ENCODE measurements at regions not wholly inside any gene's neighbourhood (a gene's known extent, or its start where the extent isn't known, plus 50 kb on each side); places are given as distances from the start of the nearest gene placed in this dataset.
"Not testable (repeated sequence)": the region's sequence is repeated elsewhere in the genome, so short reads cannot be mapped to it uniquely, and the experiment has no call there.

DNA sequence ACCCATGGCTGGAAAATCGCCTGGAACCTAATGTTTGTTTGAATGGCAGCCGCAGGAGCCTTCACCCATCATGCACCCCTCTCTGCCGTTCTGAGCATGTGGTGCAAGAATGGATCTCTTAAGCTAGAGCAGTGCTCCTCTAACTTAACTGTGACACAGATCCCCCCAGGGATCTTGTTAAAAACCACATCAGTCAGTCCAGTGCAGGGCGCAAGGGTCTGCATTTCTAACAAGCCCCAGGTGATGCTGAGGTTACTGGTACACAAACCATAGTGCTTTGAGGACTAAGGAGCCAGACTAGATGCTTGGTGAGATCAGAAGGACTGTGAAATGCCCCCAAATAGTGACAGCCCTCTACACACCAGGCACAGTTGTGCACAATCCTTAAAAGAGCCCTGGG, 87.1 kb upstream of the KCTD1 start:
- H3K27ac Mint-ChIP-seq = no peak overlapping the region
- H3K4me1 Mint-ChIP-seq = no peaks in the 10 kb centered on the region
- H3K36me3 Mint-ChIP-seq = no peaks in the 10 kb centered on the region
- peaks cover 1% of the 10 kb centered on the region for H3K27me3 Mint-ChIP-seq
- no peak overlapping the region for H3K4me3 Mint-ChIP-seq
- H3K9me3 Mint-ChIP-seq = no peaks in the 10 kb centered on the region

DNA sequence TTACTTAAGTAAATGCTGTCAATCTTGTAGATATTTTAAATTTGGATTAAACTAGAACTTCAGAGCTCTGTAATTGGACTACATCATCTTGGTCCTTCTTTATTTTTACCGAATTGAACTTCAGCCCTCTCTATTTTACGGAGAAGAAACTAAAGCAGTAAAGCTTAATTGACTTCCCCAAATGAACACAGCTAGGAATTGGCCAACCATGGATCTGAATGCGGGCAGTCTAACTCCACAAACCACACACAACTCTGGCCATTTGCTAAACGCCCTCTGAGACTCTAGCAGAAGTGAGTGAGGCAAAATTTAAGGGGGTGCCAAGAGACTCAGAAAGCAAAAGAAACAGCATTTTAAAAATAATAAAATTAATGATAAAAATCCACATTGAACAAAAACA, 86.3 kb upstream of the KCTD1 start:
- no peaks in the 10 kb centered on the region for H3K9me3 Mint-ChIP-seq
- H3K4me1 Mint-ChIP-seq = no peaks in the 10 kb centered on the region
- no peak overlapping the region for H3K4me3 Mint-ChIP-seq
- H3K27me3 Mint-ChIP-seq = peaks cover 1% of the 10 kb centered on the region
- no peaks in the 10 kb centered on the region for H3K36me3 Mint-ChIP-seq
- H3K27ac Mint-ChIP-seq = no peak overlapping the region

DNA sequence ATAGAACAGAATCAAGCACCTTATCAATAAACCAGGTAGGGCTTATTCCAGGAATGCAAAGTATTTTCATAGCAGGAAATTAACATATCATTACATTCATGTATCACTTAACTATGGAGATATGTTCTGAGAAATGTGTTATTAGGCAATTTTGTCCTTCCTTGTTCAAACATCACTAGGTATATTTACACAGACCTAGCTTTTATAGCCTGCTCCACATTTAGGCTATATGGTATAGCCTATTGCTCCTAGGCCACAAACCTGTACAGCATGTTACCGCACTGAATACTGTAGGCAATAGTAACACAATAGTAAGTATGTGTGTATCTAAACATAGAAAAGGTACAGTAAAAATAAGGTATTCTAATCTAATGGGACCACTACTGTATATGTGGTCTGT, 82.8 kb upstream of the KCTD1 start:
- H3K4me1 Mint-ChIP-seq = no peaks in the 10 kb centered on the region
- no peaks in the 10 kb centered on the region for H3K9me3 Mint-ChIP-seq
- peaks cover 9% of the 10 kb centered on the region for H3K27me3 Mint-ChIP-seq
- no peak overlapping the region for H3K27ac Mint-ChIP-seq
- H3K36me3 Mint-ChIP-seq = no peaks in the 10 kb centered on the region
- H3K4me3 Mint-ChIP-seq = no peak overlapping the region

DNA sequence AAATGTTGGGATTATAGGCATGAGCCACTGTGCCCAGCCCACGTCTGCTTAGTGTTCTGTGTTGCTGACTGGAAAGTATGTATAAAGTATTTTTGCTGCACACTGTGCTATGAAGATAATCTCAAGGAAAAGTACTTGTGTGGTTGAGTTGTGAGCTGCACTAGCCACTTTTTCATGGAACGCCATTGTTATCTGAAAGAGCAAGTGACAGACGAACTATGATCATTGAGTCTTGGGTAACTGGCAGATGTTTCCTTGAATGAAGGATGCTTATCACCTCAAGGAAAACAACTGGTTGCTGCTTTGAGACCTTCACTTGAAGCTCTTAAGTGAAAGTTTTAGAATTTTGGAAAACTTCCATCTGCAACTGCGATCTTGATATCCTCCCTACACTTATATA, 82.2 kb upstream of the KCTD1 start:
- no peaks in the 10 kb centered on the region for H3K36me3 Mint-ChIP-seq
- no peak overlapping the region for H3K27ac Mint-ChIP-seq
- H3K4me1 Mint-ChIP-seq = no peaks in the 10 kb centered on the region
- H3K27me3 Mint-ChIP-seq = peaks cover 9% of the 10 kb centered on the region
- H3K9me3 Mint-ChIP-seq = peaks cover 0 to 3% (median under 1%) of the 10 kb centered on the region in 3 donors
- no peak overlapping the region for H3K4me3 Mint-ChIP-seq

DNA sequence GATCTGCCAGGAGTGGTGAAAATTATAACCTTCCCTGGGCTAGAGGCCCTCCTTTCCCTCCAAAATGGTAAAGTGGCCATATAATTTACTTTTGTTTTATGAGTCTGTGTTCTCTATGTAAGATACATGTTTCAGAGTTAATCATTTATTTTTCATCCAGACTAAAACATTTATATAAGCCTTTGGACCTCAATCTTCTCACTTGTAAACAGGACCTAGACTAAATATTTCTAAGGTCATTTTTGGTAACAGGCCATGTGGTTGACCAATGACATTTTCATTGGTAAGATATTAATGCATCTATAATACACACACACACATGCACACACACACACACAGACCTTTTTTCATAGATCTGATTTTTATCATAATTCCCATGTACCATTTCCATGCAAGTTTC, 79.7 kb upstream of the KCTD1 start:
- Mint-ChIP-seq H3K9me3 (peaks cover 10 to 25% (median 13%) of the 10 kb centered on the region in 3 donors), H3K4me1 (no peaks in the 10 kb centered on the region), H3K27ac (no peak overlapping the region), H3K27me3 (peaks cover 8% of the 10 kb centered on the region), H3K36me3 (no peaks in the 10 kb centered on the region), H3K4me3 (no peak overlapping the region)

DNA sequence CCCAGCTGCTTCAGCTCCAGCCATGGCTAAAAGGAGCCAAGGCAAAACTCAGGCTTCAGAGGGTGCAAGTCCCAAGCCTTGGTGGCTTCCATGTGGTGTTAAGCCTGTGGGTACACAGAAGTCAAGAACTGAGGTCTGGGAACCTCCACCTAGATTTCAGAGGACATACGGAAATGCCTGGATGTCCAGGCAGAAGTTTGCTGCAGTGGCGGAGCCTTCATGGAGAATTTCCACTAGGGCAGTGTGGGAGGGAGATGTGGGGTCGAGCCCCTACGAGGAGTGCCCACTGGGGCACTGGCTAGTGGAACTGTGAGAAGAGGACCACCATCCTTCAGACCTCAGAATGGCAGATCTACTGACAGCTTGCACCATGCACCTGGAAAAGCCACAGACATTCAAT, 76.1 kb upstream of the KCTD1 start:
- Mint-ChIP-seq H3K27ac (no peak overlapping the region), H3K27me3 (peaks cover 9% of the 10 kb centered on the region), H3K4me3 (no peak overlapping the region), H3K36me3 (no peaks in the 10 kb centered on the region), H3K4me1 (no peaks in the 10 kb centered on the region), H3K9me3 (peaks cover 10 to 28% (median 20%) of the 10 kb centered on the region in 3 donors)

DNA sequence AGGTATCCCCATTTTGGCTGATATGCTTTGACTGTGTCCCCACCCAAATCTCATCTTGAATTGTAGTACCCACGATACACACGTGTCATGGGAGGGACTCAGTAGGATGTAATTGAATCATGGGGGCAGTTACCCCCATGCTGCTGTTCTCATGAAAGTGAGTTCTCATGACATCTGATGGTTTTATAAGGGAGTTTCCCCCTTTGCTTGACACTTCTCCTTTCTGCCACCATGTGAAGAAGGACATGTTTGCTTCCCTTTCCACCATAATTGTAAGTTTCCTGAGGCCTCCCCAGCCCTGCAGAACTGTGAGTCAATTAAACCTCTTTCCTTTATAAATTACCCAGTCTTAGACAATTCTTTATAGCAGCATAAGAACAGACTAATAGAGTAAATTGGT, 75.0 kb upstream of the KCTD1 start:
- not testable (repeated sequence) for H3K4me1 Mint-ChIP-seq, H3K27me3 Mint-ChIP-seq, H3K36me3 Mint-ChIP-seq, H3K4me3 Mint-ChIP-seq, H3K27ac Mint-ChIP-seq
- H3K9me3 Mint-ChIP-seq = peaks cover 10 to 28% (median 20%) of the 10 kb centered on the region in 3 donors

DNA sequence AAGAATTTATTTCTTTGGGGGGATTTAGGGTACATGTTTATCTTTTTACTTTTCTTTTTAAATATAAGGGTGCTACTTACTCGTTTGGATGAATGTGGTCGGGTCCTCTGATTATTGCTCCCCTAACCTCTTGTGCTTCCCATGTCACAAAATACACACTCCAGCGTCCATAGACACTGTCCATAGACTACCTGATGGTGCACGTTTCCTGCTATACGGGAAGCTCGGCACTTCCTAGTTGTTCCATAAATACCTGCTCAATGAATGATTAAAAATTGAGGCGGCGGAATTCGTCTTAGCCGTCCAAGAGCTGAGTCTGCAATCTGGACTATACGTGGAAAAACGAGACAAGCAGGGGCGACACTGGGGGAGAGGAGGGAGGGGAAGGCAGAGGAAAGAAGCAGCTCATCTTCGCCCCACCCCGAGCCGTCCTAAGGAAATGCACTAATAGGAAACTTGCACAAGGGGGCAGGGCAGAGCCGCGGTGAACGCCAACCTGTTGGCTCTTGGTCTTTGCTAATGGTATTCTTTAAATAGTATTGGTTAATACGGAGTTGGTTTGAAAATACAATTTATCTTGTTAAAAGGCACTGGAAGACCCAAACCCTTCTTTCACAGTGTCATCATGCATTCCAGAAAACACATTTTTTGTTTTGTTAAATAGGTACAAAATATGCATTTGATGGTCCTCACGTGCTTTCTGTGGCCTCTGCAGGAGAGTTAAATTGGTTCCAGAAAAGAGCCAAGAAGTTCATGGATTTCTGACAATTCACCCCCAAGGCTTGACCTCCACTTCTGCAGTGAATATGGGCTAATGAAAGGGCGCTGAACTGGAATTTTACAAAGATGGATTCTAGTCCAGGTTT, 73.0 kb upstream of the KCTD1 start:
- Mint-ChIP-seq H3K4me3 (peak overlapping the region in 3 of 4 donors; percentile 47 to 74 (median 63)), H3K9me3 (peaks cover 10 to 28% (median 20%) of the 10 kb centered on the region in 3 donors), H3K4me1 (no peaks in the 10 kb centered on the region), H3K36me3 (no peaks in the 10 kb centered on the region), H3K27ac (peak overlapping the region in 1 of 3 donors; percentile 41), H3K27me3 (peaks cover 1% of the 10 kb centered on the region)

DNA sequence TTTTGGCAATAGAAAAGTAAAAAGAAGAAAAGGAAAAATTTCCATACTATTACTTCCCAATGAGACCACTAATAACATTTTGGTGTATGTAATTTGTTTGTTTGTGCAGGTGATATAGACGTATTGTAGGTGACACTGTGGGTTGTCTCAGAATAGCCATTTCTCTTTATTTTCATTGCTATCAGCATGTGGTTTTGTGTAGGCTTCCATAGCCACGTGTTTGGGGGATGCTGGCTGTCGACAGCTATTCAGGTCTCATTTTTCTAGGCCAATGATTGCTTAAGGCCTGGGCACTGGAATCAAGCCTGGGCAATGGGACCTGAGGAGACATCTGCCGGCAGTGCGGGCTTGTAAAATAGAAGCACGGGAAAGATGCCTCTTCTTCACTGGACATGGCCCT, 71.0 kb upstream of the KCTD1 start:
- H3K9me3 Mint-ChIP-seq = peaks cover 5 to 16% (median 14%) of the 10 kb centered on the region in 3 donors
- no peaks in the 10 kb centered on the region for H3K36me3 Mint-ChIP-seq
- no peaks in the 10 kb centered on the region for H3K4me1 Mint-ChIP-seq
- no peak overlapping the region for H3K4me3 Mint-ChIP-seq
- H3K27ac Mint-ChIP-seq = no peak overlapping the region
- H3K27me3 Mint-ChIP-seq = peaks cover 1% of the 10 kb centered on the region

DNA sequence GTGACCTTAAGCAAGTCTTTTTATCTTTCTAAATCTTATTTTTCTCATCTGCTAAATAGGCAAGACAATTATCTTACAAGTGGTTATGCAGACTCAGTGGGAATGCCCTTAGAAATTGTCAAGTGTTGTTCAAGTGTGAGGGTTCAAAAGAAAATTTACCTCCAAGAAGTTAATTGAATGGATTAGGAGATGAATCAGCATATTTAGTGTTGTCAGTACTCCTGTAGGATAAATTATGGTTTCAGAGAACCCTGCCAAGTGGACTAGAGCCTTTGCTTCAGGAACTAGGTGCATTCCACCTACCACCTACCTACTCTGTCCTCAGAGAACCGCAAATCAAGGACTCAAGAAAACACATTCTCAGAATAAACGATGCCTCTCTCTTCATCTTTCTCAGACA, 69.8 kb upstream of the KCTD1 start:
- peaks cover 0 to 9% (median 4%) of the 10 kb centered on the region in 3 donors for H3K9me3 Mint-ChIP-seq
- H3K36me3 Mint-ChIP-seq = no peaks in the 10 kb centered on the region
- peaks cover 3% of the 10 kb centered on the region for H3K27me3 Mint-ChIP-seq
- H3K4me3 Mint-ChIP-seq = no peak overlapping the region
- H3K4me1 Mint-ChIP-seq = no peaks in the 10 kb centered on the region
- no peak overlapping the region for H3K27ac Mint-ChIP-seq

DNA sequence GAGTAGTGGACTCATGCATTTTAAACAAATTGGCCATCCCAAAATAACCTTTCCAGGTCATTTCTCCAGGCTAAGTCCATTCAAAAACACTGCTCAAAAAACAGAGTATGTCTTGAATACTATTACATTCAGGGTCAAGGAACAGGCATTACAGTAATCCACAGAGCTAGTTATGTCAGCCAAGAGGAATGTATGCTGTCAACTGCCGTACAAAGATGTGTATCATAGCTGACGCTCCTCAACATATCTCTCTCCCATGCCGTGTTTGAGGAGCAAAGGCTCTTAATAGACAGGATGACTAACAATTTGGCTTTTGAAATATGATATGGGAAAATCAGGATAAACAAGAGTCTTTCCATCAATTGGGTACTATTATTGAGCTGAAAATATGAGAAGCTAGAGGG, 68.8 kb upstream of the KCTD1 start:
- no peaks in the 10 kb centered on the region for H3K4me1 Mint-ChIP-seq
- no peaks in the 10 kb centered on the region for H3K36me3 Mint-ChIP-seq
- H3K9me3 Mint-ChIP-seq = peaks cover 0 to 3% (median 0%) of the 10 kb centered on the region in 3 donors
- H3K27ac Mint-ChIP-seq = no peak overlapping the region
- H3K27me3 Mint-ChIP-seq = peaks cover 5% of the 10 kb centered on the region
- no peak overlapping the region for H3K4me3 Mint-ChIP-seq

DNA sequence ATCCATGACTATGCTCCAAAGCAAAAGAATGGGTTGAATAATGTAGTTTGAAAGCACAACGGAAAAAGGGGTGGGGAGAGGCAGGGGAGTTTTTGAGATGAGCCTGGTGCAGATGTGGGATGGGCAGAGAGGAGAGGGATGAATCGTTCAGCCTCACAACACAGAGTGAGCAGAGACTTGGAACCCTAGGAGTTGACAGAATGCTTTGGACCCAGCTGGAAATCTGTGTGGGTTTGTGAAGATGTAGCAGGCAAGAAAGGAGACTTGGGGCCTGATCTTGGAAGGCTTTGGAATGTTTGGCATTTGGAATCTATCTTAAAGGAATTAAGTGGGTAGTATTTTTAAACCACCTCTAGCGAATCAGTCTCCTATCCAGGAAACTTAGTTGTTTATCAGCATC, 66.0 kb upstream of the KCTD1 start:
- no peak overlapping the region for H3K27ac Mint-ChIP-seq
- no peak overlapping the region for H3K4me3 Mint-ChIP-seq
- H3K27me3 Mint-ChIP-seq = peaks cover 8% of the 10 kb centered on the region
- H3K36me3 Mint-ChIP-seq = no peaks in the 10 kb centered on the region
- H3K9me3 Mint-ChIP-seq = peaks cover 0 to 3% (median 0%) of the 10 kb centered on the region in 3 donors
- no peaks in the 10 kb centered on the region for H3K4me1 Mint-ChIP-seq
